BJ (cell line): ENCODE measurements at regions not wholly inside any gene's neighbourhood (a gene's known extent, or its start where the extent isn't known, plus 50 kb on each side); places are given as distances from the start of the nearest gene placed in this dataset.

Experiments used
- CTCF ChIA-PET: fragments of 350-600 bp; formaldehyde crosslinking; extraction: SDS; loops from one replicate; lab custom pipeline; 2021; ENCODE audit warnings: antibody characterized with exemption, inconsistent platforms; lab: Yijun Ruan, JAX
- POLR2A ChIA-PET: fragments of 300-600 bp; sonication (Branson Sonifier 250); formaldehyde crosslinking; extraction: SDS; loops from one replicate; lab custom pipeline; 2021; ENCODE audit warnings: antibody characterized with exemption; lab: Charles Lee
- DNase-seq: peaks from one replicate; pipeline ENCODE4 v3.0.0-alpha.2; 2011; ENCODE audit warnings: low read depth
- H3K27me3 ChIP-seq: 2 replicates; pipeline ENCODE4 v1.6.0; 2011; ENCODE audit warnings: low read length; ENCODE audit not compliant: control insufficient read depth, insufficient read depth
- H3K36me3 ChIP-seq: 2 replicates; pipeline ENCODE4 v1.5.1; 2011; ENCODE audit warnings: low read length; ENCODE audit not compliant: control insufficient read depth, insufficient read depth
- H3K4me3 ChIP-seq: 2 replicates; pipeline ENCODE4 v1.5.1; 2011; ENCODE audit warnings: low read depth, mild to moderate bottlenecking, control low read depth, low read length
- TF ChIP-seq, protein P1 (sequence below): IDR thresholded peaks from 2 replicates; pipeline ENCODE4 v1.5.1; 2011; ENCODE audit warnings: low read depth, mild to moderate bottlenecking, control low read depth, inconsistent platforms, low read length, moderate library complexity; ENCODE audit not compliant: insufficient read depth

DNA sequence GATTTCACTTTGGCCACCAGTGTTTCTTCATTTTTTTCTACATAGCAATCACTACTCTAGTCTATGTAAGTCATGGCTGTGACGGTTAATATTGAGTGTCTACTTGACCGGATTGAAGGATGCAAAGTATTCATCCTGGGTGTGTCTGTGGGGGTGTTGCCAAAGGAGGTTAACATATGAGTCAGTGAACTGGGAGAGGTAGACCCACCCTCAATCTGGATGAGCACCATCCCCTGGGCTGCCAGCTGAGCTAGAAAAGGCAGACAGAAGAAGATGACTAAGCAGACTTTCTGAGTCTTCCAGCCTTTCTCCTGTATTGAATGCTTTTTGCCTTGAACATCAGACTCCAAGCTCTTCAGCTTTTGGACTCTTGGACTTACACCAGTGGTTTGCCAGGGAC lies 265.0 kb upstream of the SLC8A1 start:
- H3K27me3 ChIP-seq: no peaks in the 10 kb centered on the region
- no peak overlapping the region for H3K4me3 ChIP-seq
- peak; percentile 34 for DNase-seq
- CTCF ChIA-PET: no interaction called here
- TF ChIP-seq, protein P1, sequence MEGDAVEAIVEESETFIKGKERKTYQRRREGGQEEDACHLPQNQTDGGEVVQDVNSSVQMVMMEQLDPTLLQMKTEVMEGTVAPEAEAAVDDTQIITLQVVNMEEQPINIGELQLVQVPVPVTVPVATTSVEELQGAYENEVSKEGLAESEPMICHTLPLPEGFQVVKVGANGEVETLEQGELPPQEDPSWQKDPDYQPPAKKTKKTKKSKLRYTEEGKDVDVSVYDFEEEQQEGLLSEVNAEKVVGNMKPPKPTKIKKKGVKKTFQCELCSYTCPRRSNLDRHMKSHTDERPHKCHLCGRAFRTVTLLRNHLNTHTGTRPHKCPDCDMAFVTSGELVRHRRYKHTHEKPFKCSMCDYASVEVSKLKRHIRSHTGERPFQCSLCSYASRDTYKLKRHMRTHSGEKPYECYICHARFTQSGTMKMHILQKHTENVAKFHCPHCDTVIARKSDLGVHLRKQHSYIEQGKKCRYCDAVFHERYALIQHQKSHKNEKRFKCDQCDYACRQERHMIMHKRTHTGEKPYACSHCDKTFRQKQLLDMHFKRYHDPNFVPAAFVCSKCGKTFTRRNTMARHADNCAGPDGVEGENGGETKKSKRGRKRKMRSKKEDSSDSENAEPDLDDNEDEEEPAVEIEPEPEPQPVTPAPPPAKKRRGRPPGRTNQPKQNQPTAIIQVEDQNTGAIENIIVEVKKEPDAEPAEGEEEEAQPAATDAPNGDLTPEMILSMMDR: no peak
- no peaks in the 10 kb centered on the region for H3K36me3 ChIP-seq
- POLR2A ChIA-PET: no interaction called here

DNA sequence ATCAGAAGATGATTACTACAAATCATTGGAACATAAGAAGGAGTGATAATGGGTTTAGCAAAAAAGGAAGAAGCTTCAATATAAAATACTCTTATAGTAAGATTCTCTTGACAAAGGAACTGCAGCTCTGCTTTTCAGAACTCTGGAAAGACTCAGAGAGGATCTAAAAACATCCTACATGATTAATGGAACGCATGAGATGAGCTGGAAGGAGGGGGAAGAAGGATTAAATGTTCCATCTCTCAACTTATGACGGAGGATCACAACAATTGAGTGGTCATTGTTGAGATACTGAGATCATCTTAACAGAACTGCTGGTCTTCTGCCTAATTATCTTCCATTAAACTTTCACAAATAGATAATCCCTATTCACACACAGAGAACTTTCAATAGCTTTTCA lies 267.5 kb upstream of the SLC8A1 start:
- DNase-seq: no peak
- no peaks in the 10 kb centered on the region for H3K27me3 ChIP-seq
- H3K4me3 ChIP-seq: no peak overlapping the region
- POLR2A ChIA-PET: no interaction called here
- CTCF ChIA-PET: no interaction called here
- TF ChIP-seq, protein P1: no peak
- H3K36me3 ChIP-seq: no peaks in the 10 kb centered on the region

DNA sequence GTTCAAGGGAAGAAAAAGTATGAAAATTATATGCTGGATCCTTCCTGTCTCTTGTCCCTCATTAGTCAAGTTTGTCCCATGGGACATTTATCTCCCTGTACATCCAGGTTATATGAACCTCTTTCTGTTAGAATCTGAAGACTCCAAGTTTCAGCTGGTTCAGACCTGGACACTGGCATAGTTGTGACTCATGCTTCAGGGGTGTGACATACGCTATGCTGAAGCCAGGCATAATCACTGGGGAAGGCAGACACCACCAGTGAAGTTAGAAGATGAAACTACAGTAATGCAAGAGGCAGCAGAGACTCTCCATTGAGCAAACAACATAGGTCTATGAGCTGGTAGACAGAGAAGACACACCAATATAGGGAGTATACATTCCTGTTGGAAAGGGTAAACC lies 269.7 kb upstream of the SLC8A1 start:
- no peaks in the 10 kb centered on the region for H3K27me3 ChIP-seq
- H3K4me3 ChIP-seq: no peak overlapping the region
- ChIA-PET CTCF (no interaction called here), POLR2A (no interaction called here)
- DNase-seq: no peak
- TF ChIP-seq, protein P1: no peak
- no peaks in the 10 kb centered on the region for H3K36me3 ChIP-seq

DNA sequence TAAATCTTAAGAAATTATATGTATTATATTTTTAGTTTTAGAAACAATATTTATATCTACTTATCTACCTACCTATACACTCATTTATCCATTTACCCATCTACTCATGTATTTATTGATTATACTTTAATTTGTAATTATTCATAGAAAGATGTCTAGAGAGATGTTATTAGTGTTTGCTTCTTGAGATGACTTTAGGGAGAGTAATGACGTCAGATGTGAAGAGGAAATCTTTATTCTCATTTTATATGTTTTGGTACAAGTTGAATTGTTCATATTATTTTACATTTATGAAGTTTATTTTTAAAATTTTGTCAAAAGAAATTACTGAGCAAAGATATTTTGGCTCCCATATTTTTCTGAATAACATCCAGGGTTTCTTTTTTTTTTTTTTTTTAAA lies 271.3 kb upstream of the SLC8A1 start:
- CTCF ChIA-PET: no interaction called here
- POLR2A ChIA-PET: no interaction called here

DNA sequence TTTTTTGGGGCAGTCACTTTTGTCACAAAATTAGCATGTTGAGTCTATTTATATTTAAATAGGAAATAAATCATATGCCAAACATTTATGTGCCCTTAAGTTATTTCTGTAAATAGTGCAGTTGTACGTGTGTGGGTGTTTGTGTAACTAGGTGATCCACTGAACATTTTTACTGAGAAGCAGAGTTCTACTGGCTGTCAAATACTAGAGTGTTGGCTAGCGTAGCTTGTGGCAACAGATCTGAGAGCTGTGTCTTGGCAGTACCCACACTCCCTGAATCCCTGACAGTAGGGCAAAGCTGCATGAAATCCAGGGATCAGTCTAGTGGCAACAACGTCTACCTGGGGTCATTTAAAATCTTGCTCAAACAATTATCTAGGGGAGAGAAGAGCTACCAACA lies 273.1 kb upstream of the SLC8A1 start:
- Histone ChIP-seq H3K36me3 (no peaks in the 10 kb centered on the region), H3K27me3 (no peaks in the 10 kb centered on the region), H3K4me3 (no peak overlapping the region)
- no peak for DNase-seq
- POLR2A ChIA-PET: no interaction called here
- CTCF ChIA-PET: no interaction called here
- TF ChIP-seq, protein P1: no peak

More for the DNA sequence above, 271.3 kb upstream of the SLC8A1 start:
- TF ChIP-seq, protein P1: no peak
- H3K4me3 ChIP-seq: no peak overlapping the region
- no peak for DNase-seq
- no peaks in the 10 kb centered on the region for H3K36me3 ChIP-seq
- H3K27me3 ChIP-seq: no peaks in the 10 kb centered on the region
